Breast epithelium (tissue), 4 donors: ENCODE measurements at regions not wholly inside any gene's neighbourhood (a gene's known extent, or its start where the extent isn't known, plus 50 kb on each side); places are given as distances from the start of the nearest gene placed in this dataset.

Source experiments
- DNase-seq, 2 donors: peaks; one replicate each; pipeline ENCODE4 v3.0.0-alpha.2; 2019; ENCODE audit warnings: low spot score in 2 of 2
- H3K27ac ChIP-seq, 2 donors: fragments of 200-600 bp; sonication (generic) in 1 of 2; one replicate each; pipeline ENCODE4 v1.5.1; 2016 to 2019; ENCODE audit warnings: mild to moderate bottlenecking in 1 of 2
- H3K27me3 ChIP-seq, 2 donors: fragments of 200-600 bp; sonication (generic) in 1 of 2; one replicate each; pipeline versions ENCODE4 v1.5.1 to v1.6.0; 2017 to 2019; ENCODE audit warnings: control low read depth in 1 of 2, mild to moderate bottlenecking in 1 of 2
- H3K36me3 ChIP-seq: fragments of 200-600 bp; one replicate; pipeline ENCODE4 v1.5.1; 2019
- H3K4me1 ChIP-seq, 2 donors: fragments of 200-600 bp; sonication (generic); one replicate each; pipeline ENCODE4 v1.5.1; 2016 to 2019; ENCODE audit warnings: control low read depth in 1 of 2
- H3K4me3 ChIP-seq, 3 donors: fragments of 200-600 bp; sonication (generic); 1 replicate in 2 of 3; 2 replicates in 1 of 3; pipeline ENCODE4 v1.5.1; 2016 to 2019; ENCODE audit warnings: mild to moderate bottlenecking in 3 of 3, moderate library complexity in 2 of 3
- H3K9me3 ChIP-seq, 2 donors: fragments of 200-600 bp; sonication (generic) in 1 of 2; one replicate each; pipeline ENCODE4 v1.5.1; 2016 to 2019; ENCODE audit warnings: control low read depth in 1 of 2
- POLR2A ChIP-seq: fragments of 450-650 bp; IDR thresholded peaks from one replicate; pipeline ENCODE4 v1.6.1; 2016; ENCODE audit warnings: antibody characterized with exemption, mild to moderate bottlenecking, moderate library complexity
- POLR2AphosphoS5 ChIP-seq, 3 donors: sonication (generic); formaldehyde crosslinking; IDR thresholded peaks; one replicate each; pipeline ENCODE4 v1.6.1; 2017; ENCODE audit warnings: antibody characterized with exemption in 3 of 3
- intact Hi-C: fragments of 100-400 bp; cut with DNase I; formaldehyde crosslinking; loops from one replicate; pipeline ENCODE4 v1.15.1; 2023; ENCODE audit warnings: low total_unique reads
- TF ChIP-seq, protein P1 (sequence below), 3 donors: fragments of 450-650 bp; IDR thresholded peaks; one replicate each; pipeline ENCODE4 v1.5.1; 2016 to 2017; ENCODE audit warnings: antibody characterized with exemption in 3 of 3, mild to moderate bottlenecking in 3 of 3, moderate library complexity in 3 of 3

DNA sequence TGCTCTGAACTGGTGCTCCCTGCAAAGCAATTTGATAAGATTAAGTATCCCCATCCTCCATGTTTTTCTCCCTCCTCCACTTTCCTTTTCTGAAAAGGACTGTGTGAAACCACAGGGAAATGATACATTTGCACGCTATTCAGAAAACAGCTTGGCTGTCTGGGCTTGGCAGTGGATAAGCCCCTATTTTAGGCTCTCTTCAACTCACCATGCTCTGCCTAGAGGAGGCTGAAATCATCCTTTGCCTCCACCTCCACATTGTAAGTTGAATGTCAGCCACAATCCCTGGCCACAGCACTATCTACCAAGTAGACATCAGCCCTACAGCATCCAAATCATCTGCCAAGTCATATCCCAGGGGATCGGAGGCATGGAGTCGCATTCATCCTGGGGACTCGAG, 642.3 kb downstream of the RPS29 start:
- intact Hi-C loops: no loop called here
- no peak overlapping the region for H3K4me3 ChIP-seq
- H3K27ac ChIP-seq: no peak overlapping the region
- no peak for DNase-seq
- TF ChIP-seq POLR2AphosphoS5 (IDR thresholded peaks at IDR 0.05) (no peak), POLR2A (no peak)
- TF ChIP-seq, protein P1, sequence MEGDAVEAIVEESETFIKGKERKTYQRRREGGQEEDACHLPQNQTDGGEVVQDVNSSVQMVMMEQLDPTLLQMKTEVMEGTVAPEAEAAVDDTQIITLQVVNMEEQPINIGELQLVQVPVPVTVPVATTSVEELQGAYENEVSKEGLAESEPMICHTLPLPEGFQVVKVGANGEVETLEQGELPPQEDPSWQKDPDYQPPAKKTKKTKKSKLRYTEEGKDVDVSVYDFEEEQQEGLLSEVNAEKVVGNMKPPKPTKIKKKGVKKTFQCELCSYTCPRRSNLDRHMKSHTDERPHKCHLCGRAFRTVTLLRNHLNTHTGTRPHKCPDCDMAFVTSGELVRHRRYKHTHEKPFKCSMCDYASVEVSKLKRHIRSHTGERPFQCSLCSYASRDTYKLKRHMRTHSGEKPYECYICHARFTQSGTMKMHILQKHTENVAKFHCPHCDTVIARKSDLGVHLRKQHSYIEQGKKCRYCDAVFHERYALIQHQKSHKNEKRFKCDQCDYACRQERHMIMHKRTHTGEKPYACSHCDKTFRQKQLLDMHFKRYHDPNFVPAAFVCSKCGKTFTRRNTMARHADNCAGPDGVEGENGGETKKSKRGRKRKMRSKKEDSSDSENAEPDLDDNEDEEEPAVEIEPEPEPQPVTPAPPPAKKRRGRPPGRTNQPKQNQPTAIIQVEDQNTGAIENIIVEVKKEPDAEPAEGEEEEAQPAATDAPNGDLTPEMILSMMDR (IDR thresholded peaks at IDR 0.05): no peak
- no peaks in the 10 kb centered on the region for H3K36me3 ChIP-seq
- H3K4me1 ChIP-seq: no peaks in the 10 kb centered on the region
- H3K9me3 ChIP-seq: no peaks in the 10 kb centered on the region
- no peaks in the 10 kb centered on the region for H3K27me3 ChIP-seq

DNA sequence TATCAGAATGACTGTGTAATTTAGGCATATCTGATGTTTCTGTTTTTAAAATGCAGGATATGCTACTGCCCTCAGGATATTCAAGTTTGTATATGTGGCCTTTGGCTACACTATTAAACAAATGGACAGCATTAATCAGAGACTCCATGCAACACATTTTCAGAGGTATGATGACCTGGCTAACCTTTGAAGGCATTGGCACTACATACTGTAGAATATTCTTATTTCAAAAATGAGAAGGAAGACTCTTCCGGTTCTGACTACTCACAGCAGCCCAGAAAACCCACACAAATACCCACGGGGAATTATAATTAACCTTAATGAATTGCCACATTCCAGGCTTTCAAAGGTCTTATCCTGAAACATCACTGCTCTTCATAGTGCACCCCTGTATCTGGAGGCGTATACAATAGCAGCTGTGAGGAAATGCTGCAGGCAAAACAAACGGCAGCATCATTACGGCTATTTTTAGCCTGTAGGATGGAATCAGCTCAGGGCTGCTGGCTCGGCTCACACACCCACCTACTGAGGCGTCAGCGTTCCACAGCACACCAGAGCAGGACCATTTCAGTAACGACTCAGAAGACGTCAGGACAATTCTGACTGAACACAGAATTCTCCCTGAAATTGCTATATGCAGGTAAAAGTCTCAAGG, 648.5 kb downstream of the RPS29 start:
- TF ChIP-seq POLR2AphosphoS5 (IDR thresholded peaks at IDR 0.05) (no peak), POLR2A (no peak)
- TF ChIP-seq, protein P1 (IDR thresholded peaks at IDR 0.05): no peak
- Histone ChIP-seq H3K4me3 (no peak overlapping the region), H3K27ac (no peak overlapping the region), H3K9me3 (no peaks in the 10 kb centered on the region), H3K4me1 (no peaks in the 10 kb centered on the region), H3K27me3 (no peaks in the 10 kb centered on the region), H3K36me3 (no peaks in the 10 kb centered on the region)
- DNase-seq: no peak
- intact Hi-C loops: no loop called here

DNA sequence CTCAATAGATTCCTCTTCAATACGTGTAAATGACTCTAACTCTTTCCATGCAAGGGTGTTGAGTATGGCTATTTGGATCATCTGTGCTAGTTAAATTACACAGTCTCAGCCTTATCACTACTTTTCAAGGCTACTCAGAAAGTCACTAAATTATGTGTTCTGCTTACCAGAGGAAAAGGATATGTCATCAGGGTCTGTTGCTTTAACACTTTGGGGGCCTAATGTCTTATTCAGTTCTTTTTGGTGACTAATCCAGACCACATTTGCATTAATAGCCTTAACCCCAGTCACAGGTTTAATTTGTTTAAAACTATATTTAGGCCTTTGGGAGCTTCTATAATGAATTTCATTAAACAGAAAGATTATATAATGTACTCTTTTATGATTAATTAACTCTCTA, 649.3 kb downstream of the RPS29 start:
- H3K4me1 ChIP-seq: no peaks in the 10 kb centered on the region
- H3K27me3 ChIP-seq: no peaks in the 10 kb centered on the region
- H3K27ac ChIP-seq: no peak overlapping the region
- H3K36me3 ChIP-seq: no peaks in the 10 kb centered on the region
- intact Hi-C loops: no loop called here
- no peak for TF ChIP-seq POLR2A
- TF ChIP-seq, protein P1 (IDR thresholded peaks at IDR 0.05): no peak
- no peak for TF ChIP-seq POLR2AphosphoS5 (IDR thresholded peaks at IDR 0.05)
- H3K4me3 ChIP-seq: no peak overlapping the region
- DNase-seq: no peak
- H3K9me3 ChIP-seq: no peaks in the 10 kb centered on the region

DNA sequence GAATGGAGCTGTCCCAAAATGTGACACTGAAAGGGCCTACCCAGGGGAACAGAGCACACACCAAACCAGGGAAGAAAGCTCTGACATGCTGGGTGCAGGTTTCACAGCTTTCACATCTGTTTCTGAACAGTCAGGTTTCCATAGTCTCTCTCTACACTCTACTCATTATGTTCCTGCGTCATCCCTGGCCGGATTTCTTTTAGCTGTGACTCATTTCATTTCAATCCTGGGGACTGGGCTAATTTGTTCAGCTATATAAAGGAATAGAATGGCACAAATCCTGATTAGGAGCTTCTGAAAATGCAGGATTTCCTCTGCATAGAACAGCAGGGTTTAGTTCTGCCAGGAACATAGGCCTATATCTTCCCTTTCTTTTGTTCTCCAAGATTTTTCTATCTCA, 649.8 kb downstream of the RPS29 start:
- H3K36me3 ChIP-seq: no peaks in the 10 kb centered on the region
- TF ChIP-seq, protein P1 (IDR thresholded peaks at IDR 0.05): no peak
- TF ChIP-seq POLR2A (no peak), POLR2AphosphoS5 (IDR thresholded peaks at IDR 0.05) (no peak)
- intact Hi-C loops: no loop called here

DNA sequence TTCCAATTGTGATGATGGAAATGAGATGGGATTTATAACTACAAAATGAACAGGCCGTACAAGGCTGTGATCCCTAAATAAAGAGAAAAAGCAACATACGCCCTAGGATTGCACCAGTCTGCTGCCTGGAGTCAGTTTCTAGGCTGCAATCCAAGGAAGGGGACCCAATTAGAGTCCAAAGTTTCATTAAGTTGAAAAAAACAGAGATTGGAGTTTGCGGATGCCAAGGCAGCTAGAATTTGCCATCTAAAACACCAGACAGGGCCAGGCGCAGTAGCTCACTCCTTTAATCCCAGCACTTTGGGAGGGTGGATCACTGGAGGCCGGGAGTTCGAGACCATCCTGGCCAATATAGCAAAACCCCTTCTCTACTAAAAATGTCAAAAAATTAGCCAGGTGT, 661.0 kb downstream of the RPS29 start:
- H3K36me3 ChIP-seq: no peaks in the 10 kb centered on the region
- no peaks in the 10 kb centered on the region for H3K27me3 ChIP-seq
- H3K27ac ChIP-seq: no peak overlapping the region
- no peak overlapping the region for H3K4me3 ChIP-seq
- intact Hi-C loops: loop anchor here (5.0 kb wide), 1 partner anchor 267 kb away; no protein-coding TSS in a partner anchor
- DNase-seq: no peak
- no peaks in the 10 kb centered on the region for H3K9me3 ChIP-seq
- TF ChIP-seq POLR2A (no peak), POLR2AphosphoS5 (IDR thresholded peaks at IDR 0.05) (no peak)
- TF ChIP-seq, protein P1 (IDR thresholded peaks at IDR 0.05): no peak
- H3K4me1 ChIP-seq: no peaks in the 10 kb centered on the region

More for the DNA sequence above, 649.8 kb downstream of the RPS29 start:
- no peaks in the 10 kb centered on the region for H3K27me3 ChIP-seq
- H3K9me3 ChIP-seq: no peaks in the 10 kb centered on the region
- DNase-seq: no peak
- H3K4me3 ChIP-seq: no peak overlapping the region
- no peaks in the 10 kb centered on the region for H3K4me1 ChIP-seq
- H3K27ac ChIP-seq: no peak overlapping the region
